WTC11 (cell line): ENCODE measurements at regions not wholly inside any gene's neighbourhood (a gene's known extent, or its start where the extent isn't known, plus 50 kb on each side); places are given as distances from the start of the nearest gene placed in this dataset.

Source experiments
- ATAC-seq: fragments of 200-7000 bp; cut with Tn5 transposase; 2 replicates; pipeline ENCODE4 v1.10.0; 2021; ENCODE audit warnings: mild to moderate bottlenecking, moderate library complexity
- CTCF ChIA-PET: fragments of 300-600 bp; sonication (Branson Sonifier 250); formaldehyde crosslinking; loops from one replicate; lab custom pipeline; 2021; ENCODE audit warnings: antibody characterized with exemption; lab: Charles Lee
- POLR2A ChIA-PET: fragments of 350-600 bp; sonication (Branson Sonifier 250); formaldehyde crosslinking; loops from one replicate; lab custom pipeline; 2021; ENCODE audit warnings: antibody characterized with exemption; lab: Charles Lee
- DNase-seq: peaks from one replicate; pipeline ENCODE4 v3.0.0; 2021; ENCODE audit warnings: low spot score
- H3K27ac Mint-ChIP-seq: 2 replicates; pipeline ENCODE4 v1.8.0; 2021; ENCODE audit warnings: mixed read lengths
- H3K27me3 Mint-ChIP-seq: 2 replicates; pipeline ENCODE4 v1.8.0; 2021; ENCODE audit warnings: low read depth, mild to moderate bottlenecking, moderate library complexity, mixed read lengths
- H3K36me3 Mint-ChIP-seq: 2 replicates; pipeline ENCODE4 v1.8.0; 2021; ENCODE audit warnings: mixed read lengths
- H3K4me1 Mint-ChIP-seq: 2 replicates; pipeline ENCODE4 v1.8.0; 2022; ENCODE audit warnings: mixed read lengths
- H3K4me3 Mint-ChIP-seq: 2 replicates; pipeline ENCODE4 v1.8.0; 2021; ENCODE audit warnings: mild to moderate bottlenecking, moderate library complexity, mixed read lengths
- H3K9me3 Mint-ChIP-seq: 2 replicates; pipeline ENCODE4 v1.8.0; 2021; ENCODE audit warnings: mixed read lengths
- ATF1 ChIP-seq: sonication (generic); formaldehyde crosslinking; IDR thresholded peaks from 2 replicates; pipeline ENCODE4 v1.8.1; 2023; ENCODE audit warnings: mild to moderate bottlenecking, moderate library complexity, missing genetic modification reagents
- ATF2 ChIP-seq: sonication (generic); formaldehyde crosslinking; IDR thresholded peaks from 2 replicates; pipeline ENCODE4 v1.8.1; 2022; ENCODE audit warnings: low read depth, missing genetic modification reagents, borderline replicate concordance
- CBFB ChIP-seq: sonication (generic); formaldehyde crosslinking; IDR thresholded peaks from 2 replicates; pipeline ENCODE4 v1.8.1; 2022; ENCODE audit warnings: mild to moderate bottlenecking, low read depth, missing genetic modification reagents
- CREB1 ChIP-seq: sonication (generic); formaldehyde crosslinking; IDR thresholded peaks from 2 replicates; pipeline ENCODE4 v1.8.0; 2023; ENCODE audit warnings: mild to moderate bottlenecking, missing genetic modification reagents
- CREM ChIP-seq: sonication (generic); formaldehyde crosslinking; IDR thresholded peaks from 2 replicates; pipeline ENCODE4 v1.8.1; 2022; ENCODE audit warnings: mild to moderate bottlenecking, missing genetic modification reagents, moderate library complexity
- ERG ChIP-seq: fragments of 250-450 bp; sonication (Bioruptor Pico); IDR thresholded peaks from 2 replicates; pipeline ENCODE4 v1.8.0; 2021; ENCODE audit warnings: mild to moderate bottlenecking
- ESRRA ChIP-seq: sonication (generic); formaldehyde crosslinking; IDR thresholded peaks from 2 replicates; pipeline ENCODE4 v1.8.1; 2022; ENCODE audit warnings: mild to moderate bottlenecking, missing genetic modification reagents, borderline replicate concordance
- ETV6 ChIP-seq: sonication (generic); formaldehyde crosslinking; IDR thresholded peaks from 2 replicates; pipeline ENCODE4 v1.8.1; 2022; ENCODE audit warnings: mild to moderate bottlenecking, missing genetic modification reagents
- FOXP4 ChIP-seq: sonication (generic); formaldehyde crosslinking; IDR thresholded peaks from 2 replicates; pipeline ENCODE4 v1.8.0; 2022; ENCODE audit warnings: mild to moderate bottlenecking, missing genetic modification reagents
- HMGA2 ChIP-seq: fragments of 250-450 bp; sonication (Bioruptor Pico); IDR thresholded peaks from 2 replicates; pipeline ENCODE4 v1.4.0; 2021; ENCODE audit warnings: mild to moderate bottlenecking, moderate library complexity
- IRF2 ChIP-seq: sonication (generic); formaldehyde crosslinking; IDR thresholded peaks from 2 replicates; pipeline ENCODE4 v1.8.0; 2022; ENCODE audit warnings: low read depth, missing genetic modification reagents, borderline replicate concordance
- JAZF1 ChIP-seq: fragments of 250-450 bp; sonication (Bioruptor Pico); IDR thresholded peaks from 2 replicates; pipeline ENCODE4 v1.9.0; 2021; ENCODE audit warnings: moderate library complexity, mild to moderate bottlenecking, inconsistent platforms
- NFE2L1 ChIP-seq: sonication (generic); formaldehyde crosslinking; IDR thresholded peaks from 2 replicates; pipeline ENCODE4 v1.8.1; 2023; ENCODE audit warnings: missing genetic modification reagents
- OVOL2 ChIP-seq: fragments of 250-450 bp; sonication (Bioruptor Pico); IDR thresholded peaks from 2 replicates; pipeline ENCODE4 v1.9.0; 2021; ENCODE audit warnings: mild to moderate bottlenecking, borderline replicate concordance
- SMAD4 ChIP-seq: sonication (generic); formaldehyde crosslinking; IDR thresholded peaks from 2 replicates; pipeline ENCODE4 v1.8.0; 2022; ENCODE audit warnings: mild to moderate bottlenecking, missing genetic modification reagents
- SP1 ChIP-seq: sonication (generic); formaldehyde crosslinking; conservative IDR thresholded peaks from 2 replicates; pipeline ENCODE4 v1.8.1; 2022; ENCODE audit warnings: missing genetic modification reagents
- STAT6 ChIP-seq: sonication (generic); formaldehyde crosslinking; conservative IDR thresholded peaks from 2 replicates; pipeline ENCODE4 v1.8.1; 2023; ENCODE audit warnings: mild to moderate bottlenecking, low read depth, missing genetic modification reagents, moderate library complexity
- TCF7 ChIP-seq: sonication (generic); formaldehyde crosslinking; IDR thresholded peaks from 2 replicates; pipeline ENCODE4 v1.8.0; 2022; ENCODE audit warnings: mild to moderate bottlenecking, low read depth, missing genetic modification reagents, moderate library complexity
- ZNF219 ChIP-seq: sonication (generic); formaldehyde crosslinking; IDR thresholded peaks from 2 replicates; pipeline ENCODE4 v1.8.0; 2023; ENCODE audit warnings: missing genetic modification reagents, mild to moderate bottlenecking, borderline replicate concordance
- ZNF263 ChIP-seq: sonication (generic); formaldehyde crosslinking; IDR thresholded peaks from 2 replicates; pipeline ENCODE4 v1.8.1; 2022; ENCODE audit warnings: low read depth, mild to moderate bottlenecking, moderate library complexity, missing genetic modification reagents
- TF ChIP-seq, protein P1 (sequence below): fragments of 250-450 bp; sonication (Bioruptor Pico); IDR thresholded peaks from 2 replicates; pipeline ENCODE4 v1.9.0; 2021; ENCODE audit warnings: mild to moderate bottlenecking
- TF ChIP-seq, protein P2 (sequence below): fragments of 250-450 bp; sonication (Bioruptor Pico); conservative IDR thresholded peaks from 2 replicates; pipeline ENCODE4 v1.9.0; 2021; ENCODE audit warnings: mild to moderate bottlenecking

DNA sequence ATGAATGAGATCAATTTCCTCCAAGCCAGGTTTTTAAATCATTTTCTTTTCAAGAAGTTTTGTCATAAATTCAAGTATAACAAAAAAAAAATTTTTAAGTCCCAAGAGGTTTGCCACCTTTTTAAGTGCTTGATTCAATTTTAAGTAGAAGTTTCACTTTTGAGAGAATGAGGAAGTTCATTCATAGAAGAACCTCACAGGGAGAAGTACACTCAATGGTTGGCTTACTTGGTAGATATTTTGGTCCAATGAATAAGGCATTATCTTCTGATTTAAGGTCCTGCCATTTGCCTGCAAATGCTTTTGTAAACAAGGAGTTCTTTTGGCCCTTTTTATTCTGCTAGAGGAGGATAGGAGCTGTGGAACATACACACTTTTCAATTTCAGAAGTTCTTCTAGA lies 96.7 kb upstream of the NOVA1 start (continued):
- no peak for TF ChIP-seq OVOL2
- no peak for TF ChIP-seq JAZF1 (CRISPR knock-in tag)
- TF ChIP-seq, all 79 proteins: peak for 0

GRCh38 chr14:26702721-26703230 lies 104.9 kb upstream of the NOVA1 start:
- no peak for TF ChIP-seq SP1 (CRISPR knock-in tag)
- no peak for TF ChIP-seq HMGA2 (CRISPR knock-in tag)
- TF ChIP-seq, protein P1, sequence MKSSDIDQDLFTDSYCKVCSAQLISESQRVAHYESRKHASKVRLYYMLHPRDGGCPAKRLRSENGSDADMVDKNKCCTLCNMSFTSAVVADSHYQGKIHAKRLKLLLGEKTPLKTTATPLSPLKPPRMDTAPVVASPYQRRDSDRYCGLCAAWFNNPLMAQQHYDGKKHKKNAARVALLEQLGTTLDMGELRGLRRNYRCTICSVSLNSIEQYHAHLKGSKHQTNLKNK (CRISPR knock-in tag), result no peak
- TF ChIP-seq TCF7, result no peak
- no peak for TF ChIP-seq SMAD4
- no peak for TF ChIP-seq FOXP4
- no peak for TF ChIP-seq CREB1
- TF ChIP-seq CREM (CRISPR knock-in tag), result no peak
- TF ChIP-seq JAZF1 (CRISPR knock-in tag), result no peak
- no peak for TF ChIP-seq ERG (CRISPR knock-in tag)
- TF ChIP-seq ETV6 (CRISPR knock-in tag), result no peak
- TF ChIP-seq ZNF219 (CRISPR knock-in tag), result no peak
- no peak for TF ChIP-seq ESRRA
- ChIA-PET POLR2A (no interaction called here), CTCF (no interaction called here)
- Mint-ChIP-seq H3K27ac (no peak overlapping the region; the same call in 1 of the 2 replicates), H3K9me3 (peaks cover 14% of the 10 kb centered on the region), H3K4me1 (peaks cover 10% of the 10 kb centered on the region; the same call in 1 of the 2 replicates), H3K27me3 (no peaks in the 10 kb centered on the region), H3K4me3 (no peak overlapping the region), H3K36me3 (peaks cover 4% of the 10 kb centered on the region; the same call in 1 of the 2 replicates)
- no peak for DNase-seq
- no peak for ATAC-seq

GRCh38 chr14:26703686-26704366 lies 106.0 kb upstream of the NOVA1 start:
- no peak overlapping the region for H3K4me3 Mint-ChIP-seq

More at GRCh38 chr14:26703686-26704366, 106.0 kb upstream of the NOVA1 start:
- Mint-ChIP-seq H3K36me3 (peaks cover 4% of the 10 kb centered on the region; the same call in 1 of the 2 replicates), H3K27ac (no peak overlapping the region), H3K9me3 (peaks cover 14% of the 10 kb centered on the region)
- CTCF ChIA-PET, result no interaction called here
- ATAC-seq, result no peak
- no peak for TF ChIP-seq ATF1 (CRISPR knock-in tag)
- no peak for TF ChIP-seq ZNF263 (CRISPR knock-in tag)
- TF ChIP-seq IRF2 (CRISPR knock-in tag), result no peak
- TF ChIP-seq NFE2L1 (CRISPR knock-in tag), result no peak
- TF ChIP-seq ATF2 (CRISPR knock-in tag), result no peak
- TF ChIP-seq, protein P2, sequence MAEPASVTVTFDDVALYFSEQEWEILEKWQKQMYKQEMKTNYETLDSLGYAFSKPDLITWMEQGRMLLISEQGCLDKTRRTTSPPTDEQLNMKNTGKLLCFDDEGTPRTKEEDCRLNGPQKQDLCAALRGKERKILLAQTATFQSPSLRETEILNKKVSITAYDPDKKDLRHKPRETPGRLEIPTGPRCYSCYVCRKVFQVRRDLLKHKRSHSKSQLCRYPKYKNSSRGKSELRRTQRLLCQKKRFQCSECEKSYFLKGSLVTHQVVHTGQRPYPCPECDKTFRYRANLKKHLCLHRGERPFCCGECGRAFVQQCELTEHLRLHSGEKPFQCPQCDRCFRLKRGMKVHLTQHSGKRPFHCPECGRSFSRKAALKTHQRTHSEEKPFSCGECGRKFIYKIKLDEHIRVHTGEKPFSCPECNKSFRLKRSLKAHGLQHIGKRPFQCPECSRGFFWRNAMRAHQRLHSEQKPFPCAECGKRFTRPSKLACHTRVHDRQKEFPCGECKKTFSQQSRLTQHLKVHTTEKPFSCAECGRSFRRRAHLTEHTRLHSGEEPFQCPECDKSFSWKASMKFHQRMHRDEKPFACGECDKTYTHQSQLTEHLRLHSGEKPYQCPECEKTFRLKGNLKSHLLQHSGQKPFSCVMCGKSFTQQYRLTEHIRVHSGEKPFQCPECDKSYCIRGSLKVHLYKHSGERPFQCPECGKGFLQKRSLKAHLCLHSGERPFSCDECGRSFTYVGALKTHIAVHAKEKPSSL (CRISPR knock-in tag), result no peak
- no peak for TF ChIP-seq STAT6
- TF ChIP-seq CBFB (CRISPR knock-in tag), result no peak
- TF ChIP-seq, protein P1 (CRISPR knock-in tag), result no peak
- TF ChIP-seq, all 79 proteins: peak for 0
- H3K4me1 Mint-ChIP-seq, result peaks cover 13% of the 10 kb centered on the region
- no peak for DNase-seq
- no peaks in the 10 kb centered on the region for H3K27me3 Mint-ChIP-seq
- POLR2A ChIA-PET, result no interaction called here
